ENCODE measurements at regions not wholly inside any gene's neighbourhood (a gene's known extent, or its start where the extent isn't known, plus 50 kb on each side); places are given as distances from the start of the nearest gene placed in this dataset.

DNA sequence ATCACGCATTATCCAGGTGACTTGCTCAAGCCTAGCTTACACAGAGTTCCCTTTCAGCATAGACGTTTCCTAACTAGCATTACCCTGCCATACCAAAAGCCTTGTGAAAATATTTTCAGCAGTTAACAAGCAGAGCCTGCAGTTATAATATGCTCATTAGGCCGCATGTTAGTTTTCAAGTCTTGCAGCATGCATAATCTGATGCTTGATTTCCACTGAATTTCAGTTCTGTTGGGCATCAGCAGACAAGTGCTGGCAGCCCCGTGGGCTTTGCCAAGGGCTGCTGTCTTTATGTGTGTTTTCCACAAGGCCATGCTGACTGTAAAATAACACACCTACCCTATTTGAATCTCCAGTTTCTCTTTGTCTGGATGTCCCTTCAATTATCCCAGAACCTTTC is 491.0 kb upstream of the WWC1 start:
- no peak for DNase-seq (ENCODE audit: low read depth, low spot score)

GRCh38 chr5:167801999-167802398 is 489.4 kb upstream of the WWC1 start:
- DNase-seq (ENCODE audit: low read depth, low spot score) = no peak

DNA sequence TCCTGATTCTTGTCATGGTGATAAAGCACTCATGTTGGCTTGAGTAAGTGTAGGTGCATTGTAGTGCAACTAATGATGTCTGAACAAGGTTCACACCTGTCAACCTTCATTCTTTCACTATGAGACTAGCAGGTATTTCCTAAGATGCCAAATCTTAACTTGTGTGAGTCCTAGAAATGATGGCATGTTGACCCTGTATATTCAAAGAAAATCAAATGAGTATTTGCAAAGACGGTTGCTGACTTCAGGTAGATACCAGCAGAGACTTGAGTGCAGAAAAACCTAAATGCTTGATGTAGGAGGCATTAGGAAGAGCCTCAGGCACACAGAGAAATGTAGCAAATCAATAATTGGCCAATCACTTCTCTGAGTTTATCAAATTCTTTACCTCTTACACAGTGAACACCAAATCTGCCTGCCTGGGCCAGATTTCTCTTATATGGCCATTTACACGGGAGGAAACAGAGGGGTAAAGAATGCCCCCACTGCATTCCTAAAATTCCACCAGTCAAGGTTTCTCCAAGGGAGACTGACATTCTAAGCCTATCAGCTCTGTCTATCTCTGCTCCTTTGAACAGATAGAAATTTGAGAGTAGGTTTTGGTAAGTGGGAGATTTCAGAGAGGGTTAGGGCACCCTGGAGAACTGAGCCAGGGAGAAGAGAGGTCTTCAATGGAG is 488.6 kb upstream of the WWC1 start:
- no peak for DNase-seq (ENCODE audit: low read depth, low spot score)

DNA sequence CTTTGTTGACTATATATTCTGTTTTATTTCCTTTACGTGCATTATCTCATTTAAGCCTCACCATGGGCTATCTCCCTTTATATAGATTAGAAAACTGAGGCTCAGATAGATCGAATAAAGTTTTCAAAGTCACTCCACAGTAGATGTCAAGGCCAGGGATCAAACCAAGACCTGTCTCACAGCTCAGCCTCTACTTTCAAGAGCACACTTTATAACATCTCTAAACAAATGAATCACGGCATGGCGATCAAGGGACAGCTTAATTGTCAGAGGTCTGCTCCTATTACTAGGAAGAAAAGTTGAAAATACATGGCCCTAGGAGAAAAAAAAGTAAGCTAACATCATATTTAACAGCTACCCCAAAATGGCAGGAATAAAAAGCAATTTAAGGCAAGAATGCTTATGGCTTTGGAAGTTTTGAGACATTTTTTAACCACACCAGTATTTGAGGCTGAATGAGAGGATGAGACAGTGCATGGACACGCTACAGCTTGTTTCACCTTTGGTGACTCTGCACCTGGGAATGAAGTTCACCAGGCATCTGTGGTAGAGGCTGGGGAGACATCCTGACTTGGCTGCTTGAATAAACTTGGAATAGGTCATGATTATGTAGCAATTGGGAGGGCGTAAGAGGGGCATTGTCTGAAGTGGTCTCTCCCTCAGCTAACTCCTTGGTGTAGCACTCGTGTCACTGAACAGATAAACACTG is 486.8 kb upstream of the WWC1 start:
- DNase-seq (ENCODE audit: low read depth, low spot score) = no peak

- DNase-seq (ENCODE audit: low read depth, low spot score) = no peak
Observed at GRCh38 chr5:167810573-167810972, 480.9 kb upstream of the WWC1 start.

- DNase-seq (ENCODE audit: low read depth, low spot score) = no peak
Observed at GRCh38 chr5:167812871-167813270, 478.6 kb upstream of the WWC1 start.

- DNase-seq (ENCODE audit: low read depth, low spot score) = no peak
Observed at GRCh38 chr5:167813389-167813788, 478.1 kb upstream of the WWC1 start.

DNA sequence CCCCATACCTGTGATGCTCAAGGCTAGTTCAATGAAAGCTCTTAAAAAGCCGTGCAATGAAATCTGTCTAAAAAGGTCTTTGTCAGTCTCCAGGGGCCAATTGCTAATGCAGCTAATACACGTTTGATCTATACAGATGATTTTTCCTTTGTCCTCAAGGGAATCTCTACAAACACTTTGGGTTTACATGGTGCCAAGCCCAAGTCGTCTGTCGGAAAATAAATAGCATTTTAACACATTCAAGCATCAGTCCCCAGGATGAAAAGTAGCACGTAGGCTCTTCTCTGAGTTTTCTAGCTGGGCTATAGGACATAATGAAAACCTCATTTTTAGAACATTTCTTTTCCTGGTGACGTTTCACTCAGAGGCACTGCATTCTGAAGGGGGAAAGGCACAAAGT is 477.4 kb upstream of the WWC1 start:
- DNase-seq (ENCODE audit: low read depth, low spot score) = no peak

GRCh38 chr5:167814828-167815227 is 476.6 kb upstream of the WWC1 start:
- DNase-seq (ENCODE audit: low read depth, low spot score) = peak; percentile 17

DNA sequence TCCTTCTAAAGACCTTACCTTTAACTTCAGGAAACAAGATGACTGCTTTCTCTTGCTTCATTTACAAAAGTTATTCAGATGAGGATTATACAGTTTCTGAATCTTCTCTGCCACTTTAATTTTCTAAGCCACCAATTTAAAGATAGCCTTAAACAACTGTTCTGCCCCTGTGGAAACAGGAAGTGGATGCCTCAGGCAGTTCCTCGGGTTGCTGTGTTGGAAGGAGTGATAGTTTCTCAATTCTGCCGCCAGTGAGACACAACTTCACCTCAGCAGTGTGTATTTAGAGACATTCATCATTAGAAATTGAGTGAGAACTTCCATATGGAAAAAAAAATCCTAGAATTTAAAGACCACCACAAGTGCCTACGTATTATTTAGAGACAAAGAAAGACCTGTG is 475.1 kb upstream of the WWC1 start:
- DNase-seq (ENCODE audit: low read depth, low spot score) = no peak

DNA sequence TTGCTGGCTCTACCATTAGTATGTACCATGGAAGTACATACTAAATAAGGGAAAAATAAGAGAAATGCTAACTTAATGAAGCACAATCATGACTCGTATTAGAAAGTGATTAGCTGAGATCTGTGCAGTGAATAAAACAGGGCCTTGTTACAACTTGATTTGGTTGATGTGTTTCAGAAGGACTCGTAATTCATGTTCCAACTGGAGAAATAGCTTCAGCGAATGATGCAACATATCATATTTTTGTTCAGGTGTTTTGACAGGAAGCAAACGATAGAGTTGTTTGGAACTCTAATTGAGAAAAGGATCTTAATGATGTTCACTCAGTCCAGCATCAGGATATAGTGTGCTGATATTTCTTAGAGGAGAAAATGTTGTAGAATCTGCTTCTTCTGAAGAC is 474.6 kb upstream of the WWC1 start:
- no peak for DNase-seq (ENCODE audit: low read depth, low spot score)

DNA sequence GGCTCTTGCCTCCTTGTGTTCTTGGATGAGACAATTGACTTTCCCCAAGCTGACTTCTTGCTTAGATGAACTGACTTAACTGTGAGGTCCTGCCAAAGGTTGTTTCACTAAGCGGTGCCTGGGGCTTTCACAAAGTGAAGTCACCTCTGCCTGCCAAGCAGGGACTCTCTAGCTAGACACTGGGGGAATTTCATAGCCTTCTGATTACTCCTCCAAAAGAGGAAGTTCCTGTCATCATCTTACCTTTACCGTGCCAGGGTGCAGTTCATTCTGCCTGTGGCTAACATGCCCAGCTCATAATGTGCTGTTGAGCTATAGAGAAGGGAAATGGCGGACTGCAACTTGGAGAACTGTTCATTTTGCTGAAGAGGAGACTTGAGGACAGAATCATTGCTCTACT is 472.0 kb upstream of the WWC1 start:
- no peak for DNase-seq (ENCODE audit: low read depth, low spot score)

DNA sequence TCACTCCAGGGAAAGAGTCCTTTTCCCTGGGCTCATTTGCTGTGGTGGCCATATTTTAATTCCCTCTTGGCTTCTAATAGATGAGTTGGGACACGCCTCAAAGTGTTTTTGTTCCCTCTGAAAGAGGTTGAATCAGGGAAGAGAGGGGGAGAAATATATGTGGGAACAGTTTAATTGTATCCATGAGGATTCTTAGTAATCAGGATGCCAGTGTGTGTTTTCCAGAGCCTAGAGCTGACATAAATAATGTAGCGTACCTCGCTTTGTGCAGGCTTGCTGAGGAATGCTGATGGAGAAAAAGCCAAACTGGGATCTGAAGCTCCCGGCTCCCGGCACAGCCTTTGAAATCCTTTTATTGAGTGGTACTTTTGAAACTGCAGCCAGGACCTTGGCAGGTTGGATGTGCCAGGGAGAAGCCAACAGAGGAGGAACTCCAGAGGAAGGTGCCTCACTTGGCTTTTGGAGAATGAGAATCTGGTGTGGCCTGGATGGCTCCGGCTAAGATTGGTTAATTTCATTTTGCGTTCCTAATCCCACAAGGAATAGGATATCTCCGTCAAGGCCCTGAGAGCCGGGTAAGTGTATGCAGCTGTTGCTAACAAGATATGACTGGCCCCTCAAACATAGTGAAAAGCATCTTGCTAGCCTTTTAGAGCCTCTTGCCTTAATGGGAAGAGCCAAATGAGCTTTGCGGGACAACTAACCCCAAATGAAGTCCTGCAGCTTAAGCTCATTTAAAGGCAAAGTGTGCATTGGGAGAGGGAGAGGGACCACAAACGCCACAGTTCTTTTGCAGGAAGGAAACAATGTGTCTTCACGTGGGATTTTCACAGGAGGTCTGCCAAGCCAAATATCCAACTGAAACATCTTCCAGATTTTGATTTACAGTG is 471.1 kb upstream of the WWC1 start:
- DNase-seq (ENCODE audit: low read depth, low spot score) = no peak

DNA sequence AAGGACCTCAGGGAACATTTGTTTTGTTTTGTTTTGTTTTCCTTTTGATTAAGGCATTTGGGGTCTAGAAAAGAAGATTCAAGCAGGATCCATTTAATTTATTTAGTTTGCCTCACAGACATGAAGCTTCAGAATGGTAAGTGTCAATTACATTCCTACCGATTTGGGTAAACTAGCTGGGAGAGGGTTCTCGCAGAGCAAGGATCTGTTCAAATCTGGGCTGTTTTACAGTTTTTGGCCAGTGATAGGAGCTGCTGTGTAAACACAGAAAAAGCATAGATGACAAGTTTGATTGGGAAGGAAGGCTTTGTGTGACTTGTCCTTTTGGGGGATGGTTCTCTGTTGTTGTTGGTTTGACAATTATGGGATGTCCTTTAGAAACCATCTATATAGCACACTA is 470.3 kb upstream of the WWC1 start:
- no peak for DNase-seq (ENCODE audit: low read depth, low spot score)

GRCh38 chr5:167821669-167822068 is 469.8 kb upstream of the WWC1 start:
- DNase-seq (ENCODE audit: low read depth, low spot score) = no peak

DNA sequence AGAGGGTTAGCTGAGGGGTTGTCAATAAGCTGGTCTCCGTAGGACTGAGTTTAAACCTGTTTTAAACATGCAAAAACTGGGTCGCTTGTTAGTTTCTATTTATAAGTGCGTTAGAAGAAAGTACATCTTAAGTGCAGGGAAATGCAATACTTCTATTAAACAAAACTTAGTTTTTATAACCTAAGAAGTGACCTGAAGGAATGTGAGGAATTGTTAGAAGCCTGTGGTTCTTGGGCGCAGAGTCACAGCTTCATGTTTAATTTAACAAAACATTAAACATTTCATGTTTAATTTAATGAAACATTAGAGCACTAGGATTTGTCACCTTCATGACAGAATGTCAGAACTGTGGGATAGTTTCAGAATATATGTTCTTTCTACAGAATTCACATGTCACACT is 469.2 kb upstream of the WWC1 start:
- DNase-seq (ENCODE audit: low read depth, low spot score) = no peak

DNA sequence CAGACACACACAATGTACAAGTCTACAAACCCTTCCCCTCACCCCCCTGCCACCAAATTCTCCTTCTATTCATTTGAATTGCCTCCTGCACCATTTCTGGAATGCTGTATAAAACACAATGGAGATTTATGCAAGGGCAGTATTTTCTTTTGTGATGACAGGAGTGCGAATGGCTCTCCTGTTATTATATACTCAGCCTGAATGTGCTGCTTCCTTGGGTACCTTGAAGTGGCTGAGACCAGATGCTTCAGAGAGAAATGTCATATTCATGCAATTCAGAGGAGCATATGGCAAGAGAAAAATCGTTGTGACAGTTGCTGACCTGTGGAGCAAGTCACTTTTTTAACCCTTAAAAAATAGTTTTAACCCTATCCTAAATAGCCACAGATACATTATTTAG is 468.0 kb upstream of the WWC1 start:
- no peak for DNase-seq (ENCODE audit: low read depth, low spot score)

DNA sequence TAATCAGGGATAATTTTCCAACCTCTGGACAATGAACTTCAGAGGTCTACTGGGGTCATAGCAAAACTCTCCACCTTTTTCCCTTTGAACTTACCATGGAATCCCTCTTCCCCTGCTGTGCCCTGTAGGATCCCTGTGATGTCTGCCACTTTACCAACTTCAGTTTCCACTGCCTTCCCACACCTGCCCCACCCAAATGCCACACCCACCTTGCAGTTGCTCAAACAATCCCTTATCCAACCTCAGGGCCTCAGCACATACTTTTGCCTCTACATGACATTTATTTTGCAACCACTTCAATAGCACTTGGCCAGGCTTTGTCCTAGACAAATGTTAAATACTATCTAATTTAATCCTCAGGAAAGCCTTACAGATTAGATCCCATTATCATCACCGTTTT is 463.7 kb upstream of the WWC1 start:
- no peak for DNase-seq (ENCODE audit: low read depth, low spot score)

DNA sequence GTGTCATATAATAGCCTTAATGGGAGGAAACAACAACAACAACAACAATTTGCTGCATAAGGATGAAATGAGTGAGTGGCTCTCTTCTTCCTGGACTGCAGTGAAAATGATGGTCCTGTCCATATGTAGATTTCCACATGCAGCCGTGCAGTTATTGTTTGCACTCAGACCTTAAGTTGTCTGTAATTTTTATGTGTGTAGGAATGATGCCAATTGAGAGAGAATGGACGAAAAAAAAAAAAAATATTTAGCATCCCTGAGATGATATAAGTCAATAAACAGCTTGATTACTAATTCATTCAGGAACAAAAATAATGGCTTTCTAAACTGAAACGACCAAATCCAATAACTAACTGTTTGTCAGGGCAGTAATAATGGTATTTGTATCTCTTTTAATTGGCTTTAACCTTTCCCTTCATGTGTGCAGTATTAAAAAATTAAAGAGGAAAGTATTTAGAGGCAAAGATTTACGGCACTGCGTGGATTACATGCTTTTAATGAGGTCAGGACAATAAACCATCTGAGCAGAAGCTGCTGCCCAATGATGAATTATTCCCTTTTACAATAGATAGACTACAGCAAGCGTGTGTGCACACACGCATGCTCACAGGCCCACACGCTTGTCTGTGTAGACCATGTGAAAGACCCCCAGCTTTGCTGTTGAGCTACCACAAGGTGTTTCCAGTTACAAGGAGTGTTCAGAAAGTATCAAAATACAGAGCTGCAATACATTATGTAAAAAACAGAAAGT is 459.5 kb upstream of the WWC1 start:
- no peak for DNase-seq (ENCODE audit: low read depth, low spot score)

DNA sequence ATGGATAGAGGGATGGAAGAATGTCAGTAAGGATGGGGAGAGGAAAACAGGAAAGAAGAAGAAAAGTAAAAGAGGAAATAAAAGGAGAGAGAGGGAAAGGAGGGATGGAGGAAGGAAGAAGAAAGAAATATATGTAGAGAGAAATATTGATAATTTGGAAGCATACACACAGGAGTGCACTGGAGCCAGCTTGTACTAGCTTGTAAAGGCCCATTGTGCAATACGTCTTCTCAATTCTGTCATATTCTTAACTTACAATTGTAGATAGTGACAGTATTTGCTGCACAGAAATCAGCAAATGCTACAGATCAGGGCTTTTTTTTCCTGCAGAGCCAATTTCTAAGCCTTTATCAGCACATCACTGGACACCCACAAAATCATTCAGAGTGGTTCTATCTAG is 458.8 kb upstream of the WWC1 start:
- no peak for DNase-seq (ENCODE audit: low read depth, low spot score)

DNA sequence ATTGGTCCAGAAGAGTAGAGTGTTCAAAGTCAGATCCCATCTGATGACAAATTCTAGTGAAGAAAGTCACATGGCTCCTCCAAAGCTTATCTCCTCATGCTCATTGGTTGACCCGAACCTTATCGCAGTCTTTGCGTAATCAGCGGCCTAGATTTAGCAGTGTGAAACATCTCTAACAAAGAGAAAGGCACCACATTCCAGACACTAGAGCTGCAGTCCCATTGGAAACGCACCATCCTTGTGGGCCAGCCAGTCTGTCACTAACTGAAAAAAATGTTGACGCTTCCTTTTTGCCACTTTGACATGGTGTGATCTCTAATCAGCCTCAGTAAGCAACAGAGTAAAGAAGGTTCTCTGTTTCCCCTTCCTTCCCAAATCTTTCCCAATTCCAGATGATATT is 458.0 kb upstream of the WWC1 start:
- DNase-seq (ENCODE audit: low read depth, low spot score) = no peak

- no peak for DNase-seq (ENCODE audit: low read depth, low spot score)
Observed at GRCh38 chr5:167835146-167835545, 456.3 kb upstream of the WWC1 start.

All from brain pericyte (primary cell).